IMR-90 (cell line): ENCODE measurements at regions not wholly inside any gene's neighbourhood (a gene's known extent, or its start where the extent isn't known, plus 50 kb on each side); places are given as distances from the start of the nearest gene placed in this dataset.

ENCODE experiments used
- BHLHE40 ChIP-seq: fragments of 150-350 bp; IDR thresholded peaks from 2 replicates; pipeline ENCODE4 v1.6.1; 2016; ENCODE audit warnings: mild to moderate bottlenecking, low read depth, low read length
- MAFK ChIP-seq: IDR thresholded peaks from 2 replicates; pipeline ENCODE4 v1.6.1; 2012; ENCODE audit warnings: low read depth, low read length, improper control_type of control experiment
- POLR2A ChIP-seq: IDR thresholded peaks from 2 replicates; pipeline ENCODE4 v1.6.1; 2012; ENCODE audit warnings: mild to moderate bottlenecking, low read depth, low read length
- RAD21 ChIP-seq: IDR thresholded peaks from 2 replicates; pipeline ENCODE4 v1.6.1; 2012; ENCODE audit warnings: low read length, improper control_type of control experiment
- RFX5 ChIP-seq: IDR thresholded peaks from 2 replicates; pipeline ENCODE4 v1.8.0; 2012; ENCODE audit warnings: low read depth, mild to moderate bottlenecking, low read length, moderate library complexity
- SMC3 ChIP-seq: fragments of 150-350 bp; IDR thresholded peaks from 2 replicates; pipeline ENCODE4 v1.6.1; 2016; ENCODE audit warnings: low read depth, mild to moderate bottlenecking, antibody characterized with exemption, low read length, moderate library complexity
- TF ChIP-seq, protein P1 (sequence below): conservative IDR thresholded peaks from 2 replicates; pipeline ENCODE4 v1.5.1; 2012; ENCODE audit warnings: mild to moderate bottlenecking, low read depth, low read length, improper control_type of control experiment

DNA sequence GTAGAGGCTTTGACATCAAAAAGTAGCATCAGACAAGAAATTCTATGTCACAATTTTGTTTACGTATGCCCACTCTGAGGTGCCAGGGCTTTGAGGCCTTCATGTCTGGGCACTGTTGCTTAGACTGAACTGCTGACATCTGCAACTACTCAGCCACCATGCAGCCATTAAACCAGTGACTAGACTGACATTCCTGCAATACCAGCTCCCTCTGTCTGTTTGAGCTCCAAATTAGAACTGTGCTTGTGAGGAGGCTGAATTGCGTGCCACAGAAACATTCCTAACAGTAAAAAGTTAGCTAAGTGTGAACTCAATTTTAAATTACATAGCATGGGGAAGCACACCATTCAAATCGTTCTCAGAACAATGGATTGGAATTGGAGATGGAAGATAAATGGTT lies 163.2 kb downstream of the INSIG2 start:
- TF ChIP-seq, protein P1, sequence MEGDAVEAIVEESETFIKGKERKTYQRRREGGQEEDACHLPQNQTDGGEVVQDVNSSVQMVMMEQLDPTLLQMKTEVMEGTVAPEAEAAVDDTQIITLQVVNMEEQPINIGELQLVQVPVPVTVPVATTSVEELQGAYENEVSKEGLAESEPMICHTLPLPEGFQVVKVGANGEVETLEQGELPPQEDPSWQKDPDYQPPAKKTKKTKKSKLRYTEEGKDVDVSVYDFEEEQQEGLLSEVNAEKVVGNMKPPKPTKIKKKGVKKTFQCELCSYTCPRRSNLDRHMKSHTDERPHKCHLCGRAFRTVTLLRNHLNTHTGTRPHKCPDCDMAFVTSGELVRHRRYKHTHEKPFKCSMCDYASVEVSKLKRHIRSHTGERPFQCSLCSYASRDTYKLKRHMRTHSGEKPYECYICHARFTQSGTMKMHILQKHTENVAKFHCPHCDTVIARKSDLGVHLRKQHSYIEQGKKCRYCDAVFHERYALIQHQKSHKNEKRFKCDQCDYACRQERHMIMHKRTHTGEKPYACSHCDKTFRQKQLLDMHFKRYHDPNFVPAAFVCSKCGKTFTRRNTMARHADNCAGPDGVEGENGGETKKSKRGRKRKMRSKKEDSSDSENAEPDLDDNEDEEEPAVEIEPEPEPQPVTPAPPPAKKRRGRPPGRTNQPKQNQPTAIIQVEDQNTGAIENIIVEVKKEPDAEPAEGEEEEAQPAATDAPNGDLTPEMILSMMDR, result no peak
- TF ChIP-seq POLR2A (no peak), RAD21 (no peak), BHLHE40 (no peak), RFX5 (no peak), MAFK (no peak), SMC3 (no peak)
